CD1c-positive myeloid dendritic cell (primary cell): ENCODE measurements at regions not wholly inside any gene's neighbourhood (a gene's known extent, or its start where the extent isn't known, plus 50 kb on each side); places are given as distances from the start of the nearest gene placed in this dataset.

Experiments used
- DNase-seq: peaks from one replicate; pipeline ENCODE4 v3.0.0-alpha.2; 2016; ENCODE audit errors: extremely low spot score

DNA sequence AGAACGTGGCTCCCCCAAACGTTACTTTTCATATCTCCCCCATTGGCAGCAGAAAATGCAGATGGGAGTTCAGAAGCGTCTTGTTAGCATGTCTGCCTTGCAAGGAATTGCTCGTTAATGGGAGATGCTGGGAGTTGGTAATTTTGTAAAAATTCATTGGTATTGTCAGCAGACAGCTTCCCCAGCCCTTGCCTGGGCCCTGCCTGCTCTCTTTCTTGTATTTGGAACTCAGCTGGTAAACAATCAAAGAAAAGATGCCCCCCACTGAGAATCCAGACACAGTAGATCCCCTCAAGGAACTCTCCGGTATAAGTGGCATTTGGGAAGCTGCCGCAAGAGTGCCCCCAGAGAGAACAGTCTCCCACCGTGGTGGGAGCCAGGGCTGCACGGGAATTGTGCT, 94.4 kb upstream of the IGSF21 start:
- no peak for DNase-seq

- DNase-seq = no peak
Observed at GRCh38 chr1:18015719-18016118, 91.9 kb upstream of the IGSF21 start.

- DNase-seq = no peak
Observed at GRCh38 chr1:18018366-18018765, 89.2 kb upstream of the IGSF21 start.

DNA sequence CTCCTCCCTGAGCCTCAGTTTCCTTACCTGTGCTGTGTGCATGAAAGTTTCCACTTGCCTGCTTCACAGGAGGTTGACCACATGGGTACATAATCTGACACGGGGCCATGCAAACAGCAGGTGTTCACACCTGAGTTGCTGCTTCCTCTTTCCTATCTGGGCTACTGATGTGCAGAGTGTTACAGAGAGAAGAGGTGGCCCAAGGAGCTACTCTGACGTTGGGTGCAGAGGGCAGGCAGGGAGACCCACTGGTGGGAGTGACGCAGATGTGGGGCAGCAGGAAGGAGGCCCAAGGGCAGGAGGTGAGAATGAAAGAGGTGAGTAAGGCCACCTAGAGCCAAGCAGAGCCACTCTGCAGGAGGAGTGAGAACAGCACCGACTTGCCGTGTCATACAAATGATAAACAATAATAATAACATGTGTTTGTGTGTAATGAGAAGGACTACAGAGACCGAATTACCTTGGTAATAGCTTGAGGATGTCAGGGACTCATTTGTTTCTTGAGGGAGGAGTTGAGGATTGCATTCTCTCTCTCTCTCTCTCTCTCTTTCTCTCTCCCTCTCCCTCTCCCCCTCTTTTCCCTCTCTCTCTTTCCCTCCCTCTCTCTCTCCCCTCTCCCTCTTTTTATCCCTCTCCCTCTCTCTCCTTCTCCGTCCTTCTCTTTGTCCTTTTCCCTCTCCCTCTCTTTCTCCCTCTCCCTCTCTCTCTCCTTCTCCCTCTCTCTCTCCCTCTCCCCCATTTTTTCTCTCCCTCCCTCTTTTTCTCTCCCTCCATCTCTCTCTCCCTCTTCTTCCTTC, 87.4 kb upstream of the IGSF21 start:
- no peak for DNase-seq

GRCh38 chr1:18021242-18021641, 86.4 kb upstream of the IGSF21 start:
- no peak for DNase-seq

DNA sequence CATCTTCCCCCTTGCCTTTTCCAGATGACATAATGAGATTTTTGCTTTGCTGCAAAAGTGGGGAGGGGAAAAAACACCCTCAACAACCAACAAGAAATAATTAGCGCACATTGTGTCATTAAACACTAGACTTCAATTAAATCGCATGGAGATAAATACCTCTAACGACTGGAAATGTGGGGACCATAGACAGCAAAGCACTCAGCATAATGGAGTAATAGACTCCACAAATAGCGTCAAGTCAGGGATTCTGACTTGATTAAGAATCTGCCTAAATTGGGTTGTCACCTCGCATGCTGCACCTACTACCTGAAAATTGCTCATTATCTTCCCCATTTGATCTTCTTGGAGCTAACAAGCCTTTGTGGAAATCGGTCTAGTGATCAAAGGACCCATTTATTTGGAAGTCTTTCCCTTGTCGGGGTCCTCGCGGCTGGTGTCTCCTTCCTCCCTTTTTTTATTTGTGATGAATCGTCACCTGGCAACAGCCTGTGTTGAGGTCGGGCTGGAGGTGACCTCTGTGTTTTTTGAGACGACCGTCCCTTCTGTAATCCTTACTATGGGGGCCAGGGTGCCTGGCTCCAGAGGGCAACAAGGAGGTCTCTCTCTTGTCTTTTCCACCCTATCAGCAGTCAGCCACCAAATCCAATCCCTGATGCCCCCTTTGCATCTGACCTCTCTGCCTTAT, 75.3 kb upstream of the IGSF21 start:
- no peak for DNase-seq

GRCh38 chr1:18035145-18035544, 72.5 kb upstream of the IGSF21 start:
- no peak for DNase-seq

GRCh38 chr1:18037651-18038050, 69.9 kb upstream of the IGSF21 start:
- no peak for DNase-seq

- DNase-seq = no peak
Observed at GRCh38 chr1:18038051-18038450, 69.5 kb upstream of the IGSF21 start.

- no peak for DNase-seq
Observed at GRCh38 chr1:18039102-18039501, 68.5 kb upstream of the IGSF21 start.

GRCh38 chr1:18041102-18041501, 66.5 kb upstream of the IGSF21 start:
- peak; percentile 10 for DNase-seq

DNA sequence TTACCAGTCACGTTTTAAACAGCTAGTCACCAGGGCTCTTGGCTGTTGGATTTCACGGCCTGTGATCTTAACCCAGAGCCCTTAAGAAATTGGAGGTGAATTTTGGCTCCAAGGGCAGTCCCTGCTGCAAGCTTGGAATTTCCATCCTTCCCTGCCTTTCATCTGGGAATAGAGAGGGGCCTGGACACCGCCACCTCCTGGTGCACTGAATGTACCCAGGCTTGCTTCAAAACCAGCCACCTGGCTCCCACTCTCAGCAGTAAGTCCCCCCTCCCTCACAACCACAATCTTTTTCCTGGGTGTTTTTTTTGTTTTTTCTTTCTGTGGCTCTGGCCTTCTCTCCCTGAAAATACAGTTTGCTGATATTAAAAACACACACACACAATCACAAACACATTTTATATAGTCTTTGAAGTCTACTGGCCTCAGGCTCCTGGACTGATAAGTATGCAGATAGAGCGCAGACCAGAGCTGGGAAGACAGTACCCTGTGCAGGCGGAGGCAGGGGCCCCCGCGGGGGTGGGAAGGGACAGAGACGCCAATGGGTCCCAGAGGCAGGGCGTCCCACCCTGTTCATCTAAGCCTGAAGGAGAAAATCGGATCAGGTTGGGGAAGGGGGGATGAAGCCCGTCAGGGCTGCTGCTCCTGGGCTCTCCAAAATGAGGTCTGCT, 65.8 kb upstream of the IGSF21 start:
- no peak for DNase-seq

DNA sequence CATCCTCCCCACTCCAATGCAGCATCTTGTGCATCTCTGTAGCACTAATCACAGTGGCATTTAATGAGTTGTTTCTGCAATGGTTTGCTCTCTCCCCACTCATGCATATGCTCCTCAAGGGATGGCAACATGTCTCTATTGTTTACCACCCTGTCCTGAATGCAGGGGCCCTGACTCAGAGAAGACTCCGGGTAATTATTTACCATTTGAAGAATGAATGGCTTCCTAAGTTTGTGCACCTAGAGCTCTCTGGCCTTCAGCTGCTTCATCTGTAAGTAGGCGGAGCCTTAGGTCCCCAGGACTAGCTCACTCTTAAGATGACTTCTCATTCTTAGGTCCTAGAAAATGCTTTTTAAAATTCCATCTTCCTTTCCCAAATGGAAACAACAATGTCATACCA, 63.7 kb upstream of the IGSF21 start:
- DNase-seq = no peak

DNA sequence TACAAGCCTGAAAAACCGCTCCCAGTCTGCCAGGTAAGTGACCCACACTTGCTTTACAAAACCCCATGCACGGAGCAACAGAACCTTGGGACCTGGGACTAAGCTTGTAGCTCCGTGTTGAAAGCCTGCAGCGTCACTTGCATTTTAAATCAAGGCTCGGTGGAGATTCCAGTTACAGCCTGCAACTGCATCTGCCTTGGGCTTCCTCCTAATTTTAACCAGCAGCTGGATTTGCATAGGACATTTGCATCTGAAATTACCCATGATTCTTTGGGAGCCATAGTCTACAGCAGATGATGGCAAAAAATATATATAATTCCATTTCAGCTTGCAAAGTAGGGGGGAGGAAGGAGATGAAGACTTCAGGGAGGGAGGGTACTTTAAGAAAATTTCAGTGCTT, 62.4 kb upstream of the IGSF21 start:
- DNase-seq = no peak

DNA sequence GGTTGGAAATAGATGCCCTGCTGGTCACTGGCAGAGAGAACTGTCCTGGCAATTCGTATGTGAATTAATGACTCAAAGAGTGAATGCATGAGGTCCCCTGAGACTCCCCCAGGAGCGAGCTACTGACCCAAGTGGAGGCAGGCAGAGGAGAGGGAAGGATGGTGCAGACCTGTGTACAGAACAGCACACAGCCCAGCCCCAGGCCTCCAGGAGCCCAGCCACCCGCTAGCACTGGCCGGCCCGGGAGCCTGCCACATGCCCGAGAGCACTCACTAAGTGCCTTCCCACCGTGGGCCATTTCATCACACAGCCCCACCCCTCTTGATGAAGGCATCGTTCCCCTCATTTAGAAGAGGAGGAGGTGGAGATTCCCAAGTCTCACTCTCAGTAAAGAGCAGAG, 62.0 kb upstream of the IGSF21 start:
- no peak for DNase-seq

GRCh38 chr1:18047122-18047521, 60.5 kb upstream of the IGSF21 start:
- no peak for DNase-seq

DNA sequence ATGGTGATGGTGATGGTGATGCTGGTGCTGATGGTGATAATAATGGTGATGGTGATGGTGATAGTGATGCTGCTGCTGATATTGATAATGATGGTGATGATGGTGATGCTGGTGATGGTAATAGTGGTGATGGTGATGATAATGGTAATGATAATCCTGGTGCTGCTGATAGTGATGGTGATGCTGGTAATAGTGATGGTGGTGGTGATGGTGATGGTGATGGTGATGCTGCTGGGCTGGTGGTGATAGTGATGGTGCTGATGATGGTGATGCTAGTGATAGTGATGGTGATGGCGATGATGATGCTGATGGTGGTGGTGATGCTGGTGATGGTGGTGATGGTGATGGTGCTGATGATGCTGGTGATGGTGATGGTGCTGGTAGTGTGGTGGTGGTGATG, 58.4 kb upstream of the IGSF21 start:
- DNase-seq = no peak

GRCh38 chr1:18052671-18053070, 54.9 kb upstream of the IGSF21 start:
- no peak for DNase-seq

DNA sequence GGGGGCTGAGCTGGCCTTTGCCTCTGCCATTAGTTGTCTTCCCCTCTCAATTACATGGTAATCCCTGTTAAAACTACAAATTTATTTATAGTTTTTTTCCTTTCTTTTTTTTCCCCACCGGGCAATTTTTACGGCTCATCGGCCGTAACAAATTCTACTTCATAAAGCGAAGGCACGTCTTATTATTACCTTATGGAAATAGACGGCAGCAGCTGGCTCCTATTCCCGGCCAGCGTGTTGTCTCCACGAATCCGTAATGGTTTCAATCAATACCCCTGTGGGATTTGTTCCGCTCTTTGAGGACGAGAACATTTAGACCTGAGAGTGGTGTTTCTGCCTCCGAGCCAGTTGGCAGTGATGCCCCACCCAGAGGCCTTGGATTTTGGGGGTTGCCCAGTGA, 52.4 kb upstream of the IGSF21 start:
- DNase-seq = no peak

DNA sequence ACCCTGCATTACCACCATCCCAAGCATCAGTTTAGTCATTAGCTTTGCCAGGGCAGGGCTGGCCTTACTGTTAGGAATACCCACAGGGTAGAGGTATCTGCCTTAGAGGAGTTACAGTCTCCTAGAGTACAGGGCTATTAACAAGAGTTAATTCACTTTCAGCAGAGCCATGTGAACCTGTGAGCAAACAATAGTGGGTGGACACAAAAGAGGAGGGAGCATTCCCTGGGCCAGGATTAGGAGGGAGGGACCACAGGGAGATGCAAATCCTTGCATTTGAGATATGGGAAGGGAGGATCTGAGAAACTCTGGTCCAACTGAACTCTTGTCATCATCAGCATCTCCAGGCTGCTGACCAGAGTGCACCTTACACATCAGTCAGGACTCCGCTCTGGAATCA, 51.1 kb upstream of the IGSF21 start:
- no peak for DNase-seq

DNA sequence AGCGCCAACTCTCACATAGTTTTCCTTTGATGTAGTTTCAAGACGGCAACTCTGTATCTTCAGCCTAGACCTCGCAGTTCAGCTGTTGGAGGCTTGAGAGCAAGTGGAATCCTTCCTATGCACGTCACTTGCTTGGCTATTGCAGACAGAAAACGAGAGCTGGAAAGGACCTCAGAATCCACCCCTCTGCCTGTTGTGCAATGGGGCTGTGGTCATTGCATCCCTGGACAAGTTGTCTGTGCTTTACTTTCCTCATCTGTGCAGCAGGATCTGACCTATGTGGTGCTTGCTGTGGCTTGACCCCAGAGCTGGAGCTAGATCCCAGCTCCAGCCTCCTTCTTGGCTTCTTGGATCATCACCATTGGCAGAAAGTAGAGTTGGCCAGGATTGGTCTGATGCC, 50.0 kb upstream of the IGSF21 start:
- no peak for DNase-seq
